LHCN-M2 (cell line): ENCODE measurements at regions not wholly inside any gene's neighbourhood (a gene's known extent, or its start where the extent isn't known, plus 50 kb on each side); places are given as distances from the start of the nearest gene placed in this dataset.

Source experiments
- DNase-seq: peaks from one replicate; pipeline ENCODE4 v3.0.0-alpha.2; 2012; ENCODE audit warnings: low read depth

- DNase-seq = peak; percentile 60
Measured at GRCh38 chr12:4135919-4136605, 137.5 kb upstream of the CCND2 start.

- peak; percentile 35 for DNase-seq
Measured at GRCh38 chr12:4134448-4135263, 138.9 kb upstream of the CCND2 start.

GRCh38 chr12:4133636-4134447, 139.7 kb upstream of the CCND2 start:
- DNase-seq = peak; percentile 97

GRCh38 chr12:4133029-4133428, 140.5 kb upstream of the CCND2 start:
- no peak for DNase-seq

- no peak for DNase-seq
Measured at GRCh38 chr12:4121506-4122020, 152.0 kb upstream of the CCND2 start.

- peak; percentile 32 for DNase-seq
Measured at GRCh38 chr12:4120316-4120917, 153.1 kb upstream of the CCND2 start.

GRCh38 chr12:4119157-4119761, 154.3 kb upstream of the CCND2 start:
- peak; percentile 75 for DNase-seq

- no peak for DNase-seq
Measured at GRCh38 chr12:4118601-4119156, 154.9 kb upstream of the CCND2 start.

- DNase-seq = peak; percentile 93
Measured at GRCh38 chr12:4118017-4118510, 155.5 kb upstream of the CCND2 start.

GRCh38 chr12:4117386-4118016, 156.1 kb upstream of the CCND2 start:
- DNase-seq = no peak

GRCh38 chr12:4116251-4117111, 157.1 kb upstream of the CCND2 start:
- peak; percentile 98 for DNase-seq

GRCh38 chr12:4115570-4115969, 158.0 kb upstream of the CCND2 start:
- DNase-seq = no peak

GRCh38 chr12:4114986-4115385, 158.6 kb upstream of the CCND2 start:
- no peak for DNase-seq

GRCh38 chr12:4112734-4113325, 160.7 kb upstream of the CCND2 start:
- DNase-seq = peak; percentile 98

GRCh38 chr12:4112290-4112689, 161.3 kb upstream of the CCND2 start:
- no peak for DNase-seq

- DNase-seq = no peak
Measured at GRCh38 chr12:4111010-4111409, 162.6 kb upstream of the CCND2 start.

GRCh38 chr12:4109826-4110225, 163.7 kb upstream of the CCND2 start:
- DNase-seq = no peak

- peak; percentile 82 for DNase-seq
Measured at GRCh38 chr12:4108803-4109345, 164.7 kb upstream of the CCND2 start.
